Spleen (tissue), 7 donors: ENCODE measurements at regions not wholly inside any gene's neighbourhood (a gene's known extent, or its start where the extent isn't known, plus 50 kb on each side); places are given as distances from the start of the nearest gene placed in this dataset.

Experiments
- CTCF ChIP-seq, 11 experiments: fragments of 200-600 bp in 7 of 11; fragments of 450-650 bp in 4 of 11; sonication (generic) in 4 of 11; IDR thresholded peaks in 8 of 11; conservative IDR thresholded peaks in 3 of 11; 1 replicate in 7 of 11; 2 replicates in 4 of 11; pipeline versions ENCODE4 v1.4.0 to v1.8.0; 2016 to 2021; ENCODE audit warnings: antibody characterized with exemption in 11 of 11, inconsistent platforms in 4 of 11, mild to moderate bottlenecking in 1 of 11
- POLR2AphosphoS5 ChIP-seq, 3 donors: sonication (generic); formaldehyde crosslinking; IDR thresholded peaks; one replicate each; pipeline ENCODE4 v1.5.1; 2017; ENCODE audit warnings: antibody characterized with exemption in 3 of 3
- donor health status: DM: no; HTN: no; CAD: no; lungs with moderate emphysema.
- donor health status: DM: no; HTN: no; CAD: no.
- donor health status: DM: no; HTN: no; CAD: no.

DNA sequence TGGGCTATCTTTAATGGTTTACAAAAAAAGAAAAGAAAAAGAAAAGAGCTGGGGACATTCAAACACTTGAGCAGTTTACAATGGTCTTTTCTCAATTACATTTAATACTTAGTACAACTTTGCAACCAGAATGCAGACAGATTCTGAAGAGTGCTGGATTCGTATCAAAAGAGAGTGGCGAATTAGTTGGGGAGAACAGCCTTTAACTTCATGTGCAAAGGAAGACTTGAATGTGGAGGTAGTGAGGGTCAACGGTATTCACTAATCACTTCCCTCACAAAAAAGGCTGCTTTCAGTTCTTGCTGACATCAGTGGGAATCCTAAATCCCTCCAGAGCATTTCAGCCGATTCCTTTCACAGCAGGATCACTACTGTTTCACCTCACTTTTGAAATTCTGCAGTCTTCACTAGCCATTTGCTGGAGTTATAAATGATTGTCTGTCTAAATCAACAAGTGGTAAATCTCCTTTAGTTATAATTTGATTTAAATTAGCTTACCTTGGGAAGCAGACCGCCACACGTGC lies 323.0 kb upstream of the SEMA6D start:
- TF ChIP-seq CTCF (IDR thresholded peaks at IDR 0.05 in 8 of 11, conservative IDR thresholded peaks at IDR 0.05 in 3 of 11) (no peak), POLR2AphosphoS5 (IDR thresholded peaks at IDR 0.05) (no peak)
